HuH-7 (cell line): ENCODE measurements at regions not wholly inside any gene's neighbourhood (a gene's known extent, or its start where the extent isn't known, plus 50 kb on each side); places are given as distances from the start of the nearest gene placed in this dataset.

Experiments
- DNase-seq: peaks from one replicate; pipeline ENCODE4 v3.0.0; 2011; ENCODE audit warnings: low spot score

DNA sequence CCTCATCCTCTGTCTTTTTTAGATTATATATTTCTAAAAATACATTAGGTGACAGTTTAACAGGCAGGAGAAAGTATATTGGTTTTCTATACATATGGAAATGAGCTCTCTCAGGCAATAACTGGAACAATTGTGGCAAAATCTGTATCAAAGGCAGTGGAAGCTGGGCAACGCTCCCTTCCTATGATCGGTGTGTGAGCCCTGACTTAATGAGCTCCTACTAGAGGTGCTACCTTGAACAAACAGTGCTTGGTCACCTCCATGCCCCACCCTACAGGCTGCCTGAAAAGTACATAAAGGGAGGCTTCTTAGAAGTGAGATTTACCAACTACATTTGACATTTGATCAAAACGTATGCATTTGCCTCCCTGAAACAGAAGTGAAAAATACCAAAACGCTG, 185.3 kb downstream of the EFNB2 start:
- DNase-seq = no peak

DNA sequence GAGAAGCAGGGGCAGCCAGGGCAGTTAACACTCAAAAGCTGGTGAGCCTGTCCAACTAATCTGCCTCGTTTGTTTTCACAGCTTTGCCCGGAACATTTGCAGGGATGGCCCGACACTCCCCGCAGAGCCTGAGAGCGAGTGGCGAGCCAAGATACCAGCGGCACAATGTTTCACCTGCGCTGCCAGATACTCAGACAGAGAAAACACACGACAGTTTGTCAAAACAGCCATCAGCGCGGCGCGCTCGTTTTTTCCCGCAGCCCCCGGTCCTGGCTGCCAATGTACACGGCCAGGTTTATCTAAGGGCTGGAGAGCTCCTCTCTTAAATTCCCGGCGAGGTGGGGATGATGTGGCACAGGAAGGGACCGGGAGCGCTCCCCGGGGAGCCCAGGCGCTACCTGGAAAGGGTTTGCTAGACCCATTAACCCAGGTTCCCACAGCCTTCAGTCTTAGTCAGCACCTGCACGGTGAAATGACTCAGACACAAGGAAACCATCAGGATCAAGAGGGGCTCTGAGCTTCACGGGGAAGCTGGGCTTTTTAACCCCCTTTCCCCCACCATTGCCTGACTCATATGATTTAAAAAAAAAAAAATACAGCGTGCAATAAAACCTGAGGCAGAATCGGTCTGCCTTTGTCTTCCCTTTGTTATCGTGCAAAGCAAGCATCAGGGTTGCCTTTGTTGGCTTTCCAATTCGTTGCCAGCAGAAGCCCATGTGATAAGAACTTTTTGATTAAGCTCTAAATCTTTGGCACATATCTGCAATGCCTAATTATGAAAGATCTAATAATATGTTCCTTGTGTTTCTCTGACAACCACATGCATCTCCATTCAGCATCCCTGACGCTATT, 186.2 kb downstream of the EFNB2 start:
- no peak for DNase-seq

DNA sequence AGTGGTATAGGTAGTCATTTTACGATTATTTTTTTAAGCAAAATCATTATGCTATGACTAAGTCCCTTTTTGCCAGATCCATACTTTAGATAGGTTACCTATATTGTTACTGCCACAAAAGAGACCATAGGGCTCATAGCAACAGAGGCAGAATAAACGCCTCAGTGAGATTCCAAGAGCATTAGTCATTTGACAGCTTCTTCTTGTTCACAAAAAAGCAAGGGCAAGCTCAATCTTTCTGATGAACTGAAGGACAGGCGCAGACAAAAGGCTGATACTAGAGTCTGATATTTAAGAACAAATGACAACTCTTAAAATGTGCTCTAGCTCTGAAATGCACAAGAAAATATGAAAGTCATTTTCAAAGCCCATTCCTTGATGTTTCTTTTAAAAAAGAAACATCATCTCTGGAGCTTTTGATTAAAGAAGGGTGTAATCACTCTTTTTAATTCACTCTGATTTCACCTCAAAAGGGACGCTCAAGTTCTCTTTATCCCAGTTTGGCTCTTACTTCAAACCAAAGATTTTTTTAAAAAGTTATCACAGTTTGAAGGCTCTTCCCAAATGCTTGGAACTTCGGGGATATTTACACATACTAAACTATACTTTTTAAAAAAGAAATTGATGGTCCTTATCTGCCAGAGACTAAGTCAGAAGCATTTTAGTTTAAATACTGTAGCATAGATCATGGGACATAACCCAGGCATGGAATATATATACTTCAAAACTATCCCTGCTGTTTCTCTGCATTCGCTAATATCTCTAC, 187.2 kb downstream of the EFNB2 start:
- no peak for DNase-seq

DNA sequence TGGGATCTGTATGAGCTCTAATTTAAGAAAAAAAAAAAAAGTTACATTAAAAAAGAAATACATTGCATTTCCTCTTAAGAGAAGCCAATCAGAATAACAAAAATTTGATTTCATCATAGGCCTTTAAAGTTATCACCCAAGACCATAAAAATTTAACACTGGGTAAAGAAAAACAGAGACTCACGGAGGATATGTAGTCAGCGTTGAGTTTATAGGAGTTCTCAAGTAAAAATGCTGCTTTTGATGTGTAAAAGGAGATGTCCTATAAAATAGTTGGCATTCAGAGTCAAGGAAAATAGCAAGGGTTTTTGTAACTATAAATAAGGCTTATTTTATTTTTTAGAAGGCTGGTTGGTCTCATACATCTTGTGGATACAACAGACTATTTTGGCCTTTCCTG, 191.1 kb downstream of the EFNB2 start:
- no peak for DNase-seq

DNA sequence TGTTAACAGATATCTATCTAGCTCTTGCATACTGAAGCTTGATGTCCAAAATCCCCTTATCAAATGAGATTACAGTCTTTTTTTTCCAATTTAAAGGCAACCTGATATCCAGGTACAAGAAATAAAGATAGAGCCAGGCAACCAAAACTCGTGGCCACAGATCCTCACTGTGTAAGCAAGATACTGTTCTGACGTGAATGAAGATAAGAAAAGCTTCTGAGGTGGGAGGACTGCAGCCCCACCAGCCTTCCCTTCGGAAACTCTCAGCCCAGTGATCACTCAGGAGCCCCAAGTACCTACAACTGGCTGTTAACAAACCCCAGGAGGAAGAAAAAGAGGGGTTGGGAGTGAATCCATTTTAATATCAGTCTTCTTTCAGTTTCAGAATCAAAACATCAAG, 191.6 kb downstream of the EFNB2 start:
- no peak for DNase-seq

DNA sequence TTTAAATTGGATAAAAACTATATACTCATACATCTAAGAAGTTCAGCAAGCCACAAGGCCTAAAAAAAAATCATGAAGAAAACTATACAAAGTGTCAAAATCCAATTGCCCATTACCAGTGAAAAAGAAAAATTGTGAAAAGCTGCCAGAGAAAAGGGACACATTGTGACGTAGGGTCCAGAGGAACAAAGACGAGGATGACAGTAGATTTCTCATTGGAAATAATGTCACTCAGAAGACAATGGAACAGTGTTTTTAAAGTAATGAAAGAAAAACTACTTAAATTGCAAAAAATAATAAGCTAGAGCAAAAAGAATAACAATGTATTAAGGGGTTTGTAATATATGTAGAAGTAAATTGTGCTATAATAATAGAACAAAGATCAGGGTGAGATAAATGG, 195.2 kb downstream of the EFNB2 start:
- DNase-seq = no peak

DNA sequence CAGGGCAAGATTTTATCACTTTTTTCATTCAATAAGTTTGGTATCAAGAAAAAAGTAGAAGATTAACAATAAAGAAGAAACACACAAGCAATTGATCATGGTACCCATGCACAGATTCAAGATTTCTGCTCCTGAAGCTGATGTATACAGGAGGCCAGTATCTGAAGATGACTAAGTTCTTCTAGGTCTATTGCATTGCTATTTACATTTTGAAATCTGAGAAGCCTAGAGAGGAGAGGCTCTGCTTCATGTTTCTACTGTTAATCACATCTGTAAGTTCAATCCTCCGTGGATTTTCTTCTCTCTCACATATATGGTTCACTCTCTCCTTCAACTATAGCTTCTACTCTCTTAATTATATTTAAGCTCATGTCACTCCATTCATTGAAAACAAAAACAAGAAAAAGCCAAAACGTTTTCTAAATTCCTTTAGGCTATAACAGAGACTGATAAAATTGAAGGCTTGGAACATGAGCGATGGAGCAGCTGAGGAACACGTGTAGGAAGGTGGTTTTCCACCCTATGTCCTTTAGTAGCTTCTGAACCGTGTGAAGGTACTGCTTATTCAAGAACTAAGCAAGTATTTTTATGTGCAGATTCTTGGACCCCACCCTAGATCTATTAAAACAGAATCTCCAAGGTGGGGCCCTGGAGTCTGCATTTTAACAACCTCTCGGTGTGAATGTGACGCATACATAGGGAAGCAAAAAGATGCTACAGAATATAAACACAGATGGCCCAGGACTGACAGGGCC, 198.2 kb downstream of the EFNB2 start:
- DNase-seq = no peak

DNA sequence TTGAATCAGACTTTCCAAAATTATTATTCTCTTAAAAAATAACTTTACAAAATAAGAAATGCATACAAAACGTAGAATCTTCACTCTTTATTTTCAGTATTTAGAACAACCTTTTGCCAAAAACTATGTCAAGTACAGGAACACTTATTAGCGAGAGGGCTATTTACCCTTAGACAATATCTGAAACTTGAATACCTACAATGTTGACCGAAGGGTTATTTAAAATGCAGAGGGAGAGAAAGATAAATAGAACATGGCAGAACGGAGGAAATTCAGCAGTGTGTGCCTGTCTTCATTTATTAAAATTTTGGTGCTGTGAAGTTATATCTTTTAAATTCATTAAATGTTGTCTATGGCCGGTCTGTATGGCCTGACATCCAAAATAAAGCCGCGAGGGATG, 198.8 kb downstream of the EFNB2 start:
- DNase-seq = no peak

DNA sequence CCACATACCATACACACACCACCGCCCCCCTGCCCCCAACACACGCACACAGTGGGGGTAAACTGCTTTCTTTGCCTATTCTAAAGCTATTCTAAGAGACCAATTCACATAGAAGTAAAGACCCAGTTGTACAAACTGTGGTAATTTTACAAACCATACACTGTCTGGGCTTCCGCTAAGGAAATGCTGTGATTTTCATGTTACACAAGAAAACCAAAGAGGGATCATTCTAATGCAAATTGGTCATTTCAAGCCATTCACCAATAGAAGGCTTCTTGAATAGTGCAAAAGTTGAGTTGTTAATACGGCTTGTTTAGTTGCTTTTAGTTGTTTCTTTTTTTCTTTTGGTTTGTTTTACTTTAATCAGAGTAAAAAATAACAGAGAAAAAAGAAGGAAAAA, 202.8 kb downstream of the EFNB2 start:
- no peak for DNase-seq

DNA sequence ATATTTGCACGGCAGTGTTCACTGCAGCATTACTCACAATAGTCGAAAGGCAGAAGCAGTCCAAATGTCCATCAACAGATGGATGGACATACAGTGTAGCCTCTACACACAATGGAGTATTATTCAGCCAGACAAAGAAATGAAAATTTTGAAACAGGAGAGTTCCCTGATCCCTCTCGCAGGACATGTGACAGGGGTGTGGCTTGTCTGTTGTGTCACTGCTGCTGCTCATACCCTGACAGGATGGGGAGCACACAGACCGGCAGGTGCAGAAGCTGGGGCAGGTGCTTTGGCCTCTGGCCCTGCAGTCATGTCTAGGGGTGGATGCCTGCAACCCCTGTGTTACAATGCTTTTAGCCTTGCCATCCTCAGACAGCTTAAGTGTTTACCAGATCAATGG, 204.3 kb downstream of the EFNB2 start:
- no peak for DNase-seq

DNA sequence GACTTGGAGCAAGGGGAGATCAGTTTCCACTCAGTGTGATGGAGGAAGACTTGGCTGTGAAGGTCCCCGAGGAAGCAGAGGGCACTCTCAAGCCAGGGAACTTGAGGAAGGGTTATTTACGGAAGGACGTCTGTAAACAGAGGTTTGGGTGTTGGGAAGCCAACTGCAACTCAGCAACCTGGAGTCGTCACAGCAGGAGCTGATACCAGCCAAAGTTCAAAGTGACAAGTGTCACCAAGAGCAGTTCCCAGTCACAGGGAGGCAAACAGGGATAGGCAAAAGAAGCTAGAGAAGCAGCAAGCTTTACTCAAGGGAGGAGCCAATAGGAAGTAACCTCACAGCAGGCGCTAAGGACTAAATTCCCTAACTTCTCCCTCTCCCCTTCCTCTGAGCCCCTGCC, 205.5 kb downstream of the EFNB2 start:
- no peak for DNase-seq

DNA sequence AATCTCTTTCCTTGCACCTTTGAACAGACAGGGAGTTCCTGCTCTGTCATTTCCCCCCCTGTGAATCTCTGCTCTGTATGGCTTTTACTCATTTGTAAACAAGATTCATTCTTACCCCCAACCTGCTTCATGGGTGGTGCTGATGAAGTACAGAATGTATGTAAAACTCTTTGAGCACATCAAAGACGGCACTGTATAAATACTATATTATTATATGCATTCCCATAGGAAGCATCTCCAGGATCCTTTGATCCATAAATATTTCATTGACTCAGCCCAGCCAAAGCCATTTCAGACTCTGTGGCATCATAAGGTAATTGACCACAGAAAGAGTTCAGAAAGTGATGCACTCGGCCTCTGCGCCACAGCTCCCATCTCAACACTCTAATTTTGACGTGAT, 208.7 kb downstream of the EFNB2 start:
- DNase-seq = no peak

DNA sequence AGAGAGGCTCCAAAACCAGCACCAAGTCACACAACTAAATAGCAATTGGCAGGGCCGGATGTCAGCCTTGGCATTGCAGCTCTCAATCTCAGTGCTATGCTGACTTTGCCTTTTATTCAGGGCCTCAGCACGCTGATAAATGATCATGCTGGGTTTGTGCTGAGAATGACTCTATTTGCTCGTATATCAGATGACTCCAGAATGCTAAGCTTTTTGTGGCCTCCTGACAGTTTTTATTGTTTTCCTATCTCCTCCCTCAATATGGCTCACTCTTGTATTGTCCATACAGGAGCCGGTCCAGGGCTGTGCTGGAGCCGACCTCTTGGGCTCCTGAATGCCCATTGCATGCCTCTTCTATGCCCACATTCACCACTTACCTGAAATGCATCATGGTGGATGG, 211.0 kb downstream of the EFNB2 start:
- no peak for DNase-seq

DNA sequence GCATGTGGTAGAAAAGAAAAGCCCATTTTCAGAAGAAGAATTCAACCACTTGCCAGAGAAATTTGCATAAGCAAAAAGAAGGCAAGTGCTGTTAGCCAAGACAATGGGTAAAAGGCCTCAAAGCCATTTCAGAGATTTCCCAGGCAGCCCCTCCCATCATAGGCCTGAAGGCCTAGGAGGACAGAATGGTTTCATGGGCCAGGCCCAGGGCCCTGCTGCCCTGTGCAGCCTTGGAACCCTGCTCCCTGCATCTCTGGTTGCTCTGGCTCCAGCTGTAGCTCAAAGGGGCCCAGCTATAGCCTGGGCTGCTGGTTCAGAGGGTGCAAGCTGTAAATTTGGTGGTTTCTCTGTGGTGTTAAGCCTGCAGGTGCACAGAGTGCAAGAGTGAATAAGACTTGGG, 212.8 kb downstream of the EFNB2 start:
- DNase-seq = no peak

DNA sequence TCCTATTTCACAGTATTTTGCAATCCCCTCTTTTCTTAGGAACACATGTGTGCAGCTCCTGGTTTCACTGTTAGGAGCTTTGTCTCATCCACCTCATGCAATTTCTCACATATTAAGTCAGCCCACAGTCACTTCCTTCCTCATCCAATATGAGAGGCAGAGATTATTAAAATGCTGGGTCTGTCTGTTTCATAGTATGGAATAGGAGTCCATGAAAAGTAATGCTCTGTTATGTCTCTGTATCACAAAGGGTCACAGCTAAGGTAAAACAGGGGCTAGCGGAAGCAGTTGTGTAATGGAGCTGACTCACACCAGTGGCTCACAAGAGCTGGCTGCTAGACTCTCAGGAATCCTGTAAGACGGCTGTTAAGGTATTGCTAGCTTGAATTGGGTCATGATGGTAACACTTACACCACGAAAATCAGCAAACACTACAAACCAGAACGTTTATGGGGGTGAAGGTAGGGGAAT, 216.5 kb downstream of the EFNB2 start:
- DNase-seq = no peak

DNA sequence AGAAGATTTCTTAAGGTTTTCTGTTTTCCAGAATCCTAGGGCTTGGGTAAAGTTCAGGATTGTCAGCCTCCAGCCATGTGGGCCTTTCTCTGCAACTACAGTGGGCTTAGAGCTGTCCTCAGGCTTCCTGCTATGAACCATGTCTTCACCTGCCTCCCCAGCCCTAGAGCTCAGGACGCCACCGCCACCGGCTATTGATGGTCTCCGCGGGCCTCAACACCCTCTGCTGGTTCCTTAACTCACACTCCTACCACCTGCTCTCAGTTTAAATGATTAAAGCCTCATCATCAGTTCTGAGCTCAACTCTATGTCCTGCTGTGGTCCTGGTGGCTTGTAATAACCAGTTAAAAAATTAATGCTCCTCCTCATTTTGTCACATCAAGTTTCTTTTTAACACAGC, 221.0 kb downstream of the EFNB2 start:
- peak; percentile 9 for DNase-seq

DNA sequence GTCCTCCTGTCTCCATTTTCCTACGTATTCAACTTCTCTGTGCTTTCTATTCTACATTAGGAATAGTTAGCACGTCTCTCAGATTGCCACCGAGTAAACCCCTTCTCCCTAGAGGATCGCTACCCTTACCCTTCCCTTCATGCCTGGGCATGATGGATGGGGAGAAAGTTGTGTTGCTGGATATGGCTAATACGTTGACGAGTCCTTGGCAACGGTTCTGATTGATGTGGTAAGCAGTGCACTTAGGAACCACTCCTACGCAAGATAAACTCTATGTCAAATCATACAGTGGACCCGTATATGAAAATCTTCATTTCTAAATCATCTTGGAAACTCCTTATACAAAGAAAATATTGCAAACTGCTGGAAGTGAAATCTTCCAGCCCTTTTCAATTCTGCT, 224.5 kb downstream of the EFNB2 start:
- DNase-seq = no peak

DNA sequence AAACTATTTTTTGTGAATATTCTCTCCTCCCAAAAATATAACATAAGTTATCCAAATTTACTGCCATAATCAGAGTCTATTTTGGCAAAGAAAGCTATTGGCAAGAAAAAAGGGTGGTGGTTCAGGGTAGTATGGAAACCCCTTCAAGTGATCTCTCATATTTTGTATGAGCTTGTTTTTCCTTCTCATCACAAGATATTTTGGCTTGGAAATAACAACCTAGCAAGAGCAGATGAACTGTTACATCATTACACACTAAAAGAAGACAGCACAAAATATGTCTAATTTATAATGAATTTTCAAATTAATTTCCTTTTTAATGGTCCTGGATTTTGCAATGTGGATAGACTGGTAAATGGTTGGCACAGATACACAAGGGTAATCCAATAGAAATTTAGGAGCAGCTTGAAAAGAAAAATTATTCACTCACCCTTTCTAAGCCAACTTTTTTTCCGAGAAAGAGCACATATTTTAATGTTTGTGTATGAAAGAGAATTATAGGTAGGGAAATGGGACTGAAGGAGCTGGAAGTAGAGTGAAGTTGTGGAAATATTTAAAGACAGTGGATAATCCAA, 225.1 kb downstream of the EFNB2 start:
- no peak for DNase-seq

DNA sequence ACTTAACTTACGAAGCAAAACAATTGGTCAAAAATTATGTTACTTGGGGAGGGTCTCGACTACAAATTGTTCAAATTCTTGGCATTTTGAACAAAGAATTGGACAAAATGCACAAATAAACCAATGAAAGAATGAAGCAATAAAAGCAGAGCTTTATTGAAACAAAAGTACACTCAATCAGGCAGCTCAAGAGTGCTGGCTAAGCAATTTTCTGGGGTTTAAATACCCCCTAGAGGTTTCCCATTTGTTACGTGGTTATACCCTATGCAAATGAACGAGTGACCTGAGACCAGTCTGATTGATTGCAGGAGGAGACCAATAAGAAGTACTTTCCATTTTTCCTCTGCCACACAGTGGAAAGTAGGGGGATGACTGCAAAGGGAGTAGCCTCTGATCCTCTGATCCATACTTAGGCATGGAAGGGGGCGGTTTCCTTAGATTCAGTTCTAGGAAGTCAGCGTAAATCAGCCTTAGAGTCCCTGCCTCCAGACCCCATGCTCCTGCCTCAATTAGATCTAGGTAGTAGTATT, 228.6 kb downstream of the EFNB2 start:
- no peak for DNase-seq

DNA sequence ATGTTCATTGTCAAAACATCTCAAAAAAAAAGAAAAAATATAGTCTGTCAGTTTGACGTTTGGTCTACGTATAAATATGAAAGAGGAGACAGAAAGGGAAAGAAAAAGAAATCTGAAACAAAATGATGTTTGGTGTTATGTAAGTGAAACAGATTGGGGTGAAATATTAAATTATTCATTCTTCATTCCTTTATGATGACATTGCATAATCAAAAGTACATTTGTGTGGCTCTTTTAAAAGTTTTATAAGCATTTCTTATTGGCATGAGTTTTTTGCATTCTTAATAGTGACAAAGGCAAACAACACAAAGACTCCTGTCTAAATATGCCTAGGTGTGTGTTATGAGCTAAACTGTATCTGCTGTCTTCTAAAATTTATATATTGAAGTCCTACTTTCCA, 232.6 kb downstream of the EFNB2 start:
- DNase-seq = no peak

DNA sequence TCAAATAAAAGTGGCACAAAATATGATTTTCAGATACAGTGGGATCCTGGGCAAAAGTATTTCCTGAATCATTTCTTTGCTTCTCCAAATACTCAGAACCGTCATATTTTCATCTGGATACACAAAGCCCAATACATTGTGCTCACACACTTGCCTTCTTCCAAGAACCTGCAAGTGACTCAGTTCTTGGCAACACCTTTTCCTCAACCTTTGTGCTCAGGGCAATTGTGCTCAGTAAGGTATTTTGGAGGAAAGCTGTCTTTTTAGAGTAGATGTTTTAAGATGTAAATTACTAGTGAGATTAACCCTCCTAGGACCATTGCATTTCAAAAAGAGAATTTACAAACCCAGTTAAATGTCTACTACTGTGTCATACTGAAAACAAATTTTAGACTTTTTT, 233.5 kb downstream of the EFNB2 start:
- no peak for DNase-seq

DNA sequence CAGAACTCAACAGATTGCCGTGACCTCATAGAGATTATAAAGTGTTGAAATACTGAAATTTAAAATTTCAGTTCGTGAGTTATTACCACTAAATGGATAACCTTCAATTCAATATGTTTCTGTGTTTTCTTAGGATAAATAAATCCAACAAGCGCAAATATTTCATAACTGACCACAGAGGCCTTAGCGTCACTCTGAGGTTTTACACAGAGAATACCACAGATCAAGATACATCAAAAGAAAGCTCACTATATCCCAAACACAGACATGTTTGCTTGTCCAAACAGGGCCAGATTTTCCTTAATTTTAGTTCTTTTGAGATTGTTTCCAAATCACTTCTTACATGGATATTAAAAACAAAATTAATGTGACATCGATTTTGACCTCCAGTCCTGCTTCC, 235.8 kb downstream of the EFNB2 start:
- DNase-seq = no peak
